ENCODE measurements at regions not wholly inside any gene's neighbourhood (a gene's known extent, or its start where the extent isn't known, plus 50 kb on each side); places are given as distances from the start of the nearest gene placed in this dataset.

GRCh38 chr6:132962936-132963868 lies 148.8 kb downstream of the RPS12 start:
- no peaks in the 10 kb centered on the region for H3K9me3 ChIP-seq
- H3K4me3 ChIP-seq = no peak overlapping the region
- no peak for TF ChIP-seq POLR2A (IDR thresholded peaks at IDR 0.05)
- no peak for TF ChIP-seq POLR2AphosphoS5 (IDR thresholded peaks at IDR 0.05)
- peak in 3 of 4 experiments; percentile 63 to 71 (median 63) for TF ChIP-seq CTCF (IDR thresholded peaks at IDR 0.05)
- H3K27ac ChIP-seq = no peak overlapping the region
- H3K4me1 ChIP-seq (replicated peaks) = no peaks in the 10 kb centered on the region
- intact Hi-C loops (cut with DNase I) = loop anchor here (5.0 to 10.0 kb wide), 5 partner anchors 136 to 962 kb away; no protein-coding TSS in a partner anchor
- no peaks in the 10 kb centered on the region for H3K27me3 ChIP-seq (replicated peaks; ENCODE audit: insufficient read depth)
- 77% methylated on average over 7 of the region's 7 CpGs for WGBS
- no peaks in the 10 kb centered on the region for H3K36me3 ChIP-seq
- peak; percentile 51 for DNase-seq (ENCODE audit: low spot score)

- Histone ChIP-seq H3K4me1 (replicated peaks) (no peaks in the 10 kb centered on the region), H3K27ac (no peak overlapping the region), H3K36me3 (no peaks in the 10 kb centered on the region), H3K27me3 (replicated peaks; ENCODE audit: insufficient read depth) (no peaks in the 10 kb centered on the region), H3K9me3 (no peaks in the 10 kb centered on the region), H3K4me3 (no peak overlapping the region)
- intact Hi-C loops (cut with DNase I) = loop anchor here (5.0 to 10.0 kb wide), 5 partner anchors 137 to 961 kb away; no protein-coding TSS in a partner anchor
- TF ChIP-seq CTCF (IDR thresholded peaks at IDR 0.05) = no peak
- no peak for TF ChIP-seq POLR2AphosphoS5 (IDR thresholded peaks at IDR 0.05)
- TF ChIP-seq POLR2A (IDR thresholded peaks at IDR 0.05) = no peak
- 51% methylated on average over 4 of the region's 4 CpGs for WGBS
- DNase-seq (ENCODE audit: low spot score) = no peak
Observed at GRCh38 chr6:132964101-132964867, 149.9 kb downstream of the RPS12 start.

- intact Hi-C loops (cut with DNase I) = loop anchor here (5.0 to 10.0 kb wide), 5 partner anchors 138 to 960 kb away; no protein-coding TSS in a partner anchor
Observed at GRCh38 chr6:132964868-132965382, 150.6 kb downstream of the RPS12 start.

GRCh38 chr6:132967871-132968270 lies 153.5 kb downstream of the RPS12 start:
- Histone ChIP-seq H3K9me3 (no peaks in the 10 kb centered on the region), H3K4me1 (replicated peaks) (no peaks in the 10 kb centered on the region), H3K4me3 (no peak overlapping the region), H3K27ac (no peak overlapping the region), H3K36me3 (no peaks in the 10 kb centered on the region), H3K27me3 (replicated peaks; ENCODE audit: insufficient read depth) (no peaks in the 10 kb centered on the region)
- 35% methylated on average over 2 of the region's 2 CpGs for WGBS
- DNase-seq (ENCODE audit: low spot score) = no peak
- intact Hi-C loops (cut with DNase I) = loop anchor here (10.0 kb wide), 1 partner anchor 957 kb away; no protein-coding TSS in a partner anchor
- TF ChIP-seq POLR2A (IDR thresholded peaks at IDR 0.05) = no peak
- TF ChIP-seq CTCF (IDR thresholded peaks at IDR 0.05) = no peak
- TF ChIP-seq POLR2AphosphoS5 (IDR thresholded peaks at IDR 0.05) = peak; percentile 39

More at GRCh38 chr6:132964868-132965382, 150.6 kb downstream of the RPS12 start:
- DNase-seq (ENCODE audit: low spot score) = no peak
- Histone ChIP-seq H3K27me3 (replicated peaks; ENCODE audit: insufficient read depth) (no peaks in the 10 kb centered on the region), H3K36me3 (no peaks in the 10 kb centered on the region), H3K27ac (no peak overlapping the region), H3K9me3 (no peaks in the 10 kb centered on the region), H3K4me3 (no peak overlapping the region), H3K4me1 (replicated peaks) (no peaks in the 10 kb centered on the region)
- 40% methylated on average over 2 of the region's 2 CpGs for WGBS
- TF ChIP-seq POLR2AphosphoS5 (IDR thresholded peaks at IDR 0.05) (no peak), POLR2A (IDR thresholded peaks at IDR 0.05) (no peak), CTCF (IDR thresholded peaks at IDR 0.05) (no peak)

Measured in prostate gland (tissue), 2 donors.